ENCODE measurements at regions not wholly inside any gene's neighbourhood (a gene's known extent, or its start where the extent isn't known, plus 50 kb on each side); places are given as distances from the start of the nearest gene placed in this dataset.

DNA sequence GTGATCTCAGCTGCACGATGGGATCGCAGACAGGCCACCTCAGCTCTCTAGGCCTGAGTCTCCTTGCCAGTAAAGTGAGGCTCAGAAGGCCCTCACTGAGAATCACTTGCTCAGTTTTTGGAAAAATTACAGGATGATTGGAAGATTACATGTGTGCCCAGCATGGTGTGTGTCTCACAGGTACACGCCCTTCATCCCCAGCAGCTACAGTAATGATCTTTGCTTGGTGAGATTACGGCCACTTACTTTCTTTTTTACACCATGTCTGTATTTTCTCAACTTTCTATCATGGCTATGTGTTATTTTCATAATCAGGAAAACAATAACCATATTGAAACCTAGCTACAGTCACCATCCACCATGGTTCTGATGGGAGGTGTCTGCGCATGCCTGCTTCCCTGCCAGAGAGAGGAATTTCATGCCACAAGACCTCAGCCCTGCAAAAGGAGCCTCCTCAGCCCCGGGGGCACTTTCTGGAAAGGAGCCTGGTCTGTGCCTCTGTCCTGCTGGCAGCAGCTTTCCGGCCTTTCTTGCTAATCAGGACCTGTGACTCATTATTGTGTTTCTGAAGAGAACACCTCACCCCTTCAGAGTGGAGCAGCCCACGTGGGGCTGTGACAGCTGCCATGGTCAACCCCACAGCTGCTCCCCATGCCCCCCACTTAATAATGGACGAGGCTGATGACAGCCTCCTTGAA, 64.2 kb upstream of the OLFM1 start:
- peak; percentile 53 for DNase-seq (ENCODE audit: low read depth)
- H3K4me3 ChIP-seq (ENCODE audit: low read length): no peak overlapping the region
- TF ChIP-seq, protein P1, sequence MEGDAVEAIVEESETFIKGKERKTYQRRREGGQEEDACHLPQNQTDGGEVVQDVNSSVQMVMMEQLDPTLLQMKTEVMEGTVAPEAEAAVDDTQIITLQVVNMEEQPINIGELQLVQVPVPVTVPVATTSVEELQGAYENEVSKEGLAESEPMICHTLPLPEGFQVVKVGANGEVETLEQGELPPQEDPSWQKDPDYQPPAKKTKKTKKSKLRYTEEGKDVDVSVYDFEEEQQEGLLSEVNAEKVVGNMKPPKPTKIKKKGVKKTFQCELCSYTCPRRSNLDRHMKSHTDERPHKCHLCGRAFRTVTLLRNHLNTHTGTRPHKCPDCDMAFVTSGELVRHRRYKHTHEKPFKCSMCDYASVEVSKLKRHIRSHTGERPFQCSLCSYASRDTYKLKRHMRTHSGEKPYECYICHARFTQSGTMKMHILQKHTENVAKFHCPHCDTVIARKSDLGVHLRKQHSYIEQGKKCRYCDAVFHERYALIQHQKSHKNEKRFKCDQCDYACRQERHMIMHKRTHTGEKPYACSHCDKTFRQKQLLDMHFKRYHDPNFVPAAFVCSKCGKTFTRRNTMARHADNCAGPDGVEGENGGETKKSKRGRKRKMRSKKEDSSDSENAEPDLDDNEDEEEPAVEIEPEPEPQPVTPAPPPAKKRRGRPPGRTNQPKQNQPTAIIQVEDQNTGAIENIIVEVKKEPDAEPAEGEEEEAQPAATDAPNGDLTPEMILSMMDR (IDR thresholded peaks at IDR 0.05; ENCODE audit: insufficient read depth, low read depth, low read length, missing control alignments): no peak

DNA sequence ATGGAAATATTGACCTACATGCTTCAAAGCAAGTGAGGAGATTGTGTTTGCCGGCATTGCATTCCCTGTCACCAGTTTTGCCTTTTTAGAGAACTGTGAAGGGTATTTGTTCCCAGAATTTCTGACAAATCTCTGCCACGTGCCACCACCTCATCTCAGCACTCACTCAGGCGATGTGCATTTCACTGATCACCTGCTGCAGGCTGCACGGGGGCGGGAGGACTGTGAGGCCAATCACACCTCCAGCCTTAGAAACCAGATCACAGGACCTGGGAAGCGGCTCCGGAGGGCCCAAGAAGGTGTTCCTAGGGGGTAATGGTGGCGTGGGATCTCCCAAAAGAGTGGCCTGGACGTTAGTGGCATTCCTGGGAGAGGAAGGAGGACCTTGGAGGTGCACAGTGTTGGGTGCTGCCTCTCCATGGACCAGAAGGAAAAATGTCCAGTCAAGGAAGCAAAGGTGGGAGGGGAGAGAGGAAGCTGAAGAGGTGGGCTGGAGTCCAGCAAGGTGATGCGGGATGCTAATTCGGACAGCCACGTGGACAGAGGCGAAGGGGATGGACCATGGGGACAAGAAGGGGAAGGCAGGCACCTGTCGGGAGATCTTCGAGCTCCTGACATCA, 63.6 kb upstream of the OLFM1 start:
- no peak overlapping the region for H3K4me3 ChIP-seq (ENCODE audit: low read length)
- DNase-seq (ENCODE audit: low read depth): no peak
- TF ChIP-seq, protein P1 (IDR thresholded peaks at IDR 0.05; ENCODE audit: insufficient read depth, low read depth, low read length, missing control alignments): no peak

DNA sequence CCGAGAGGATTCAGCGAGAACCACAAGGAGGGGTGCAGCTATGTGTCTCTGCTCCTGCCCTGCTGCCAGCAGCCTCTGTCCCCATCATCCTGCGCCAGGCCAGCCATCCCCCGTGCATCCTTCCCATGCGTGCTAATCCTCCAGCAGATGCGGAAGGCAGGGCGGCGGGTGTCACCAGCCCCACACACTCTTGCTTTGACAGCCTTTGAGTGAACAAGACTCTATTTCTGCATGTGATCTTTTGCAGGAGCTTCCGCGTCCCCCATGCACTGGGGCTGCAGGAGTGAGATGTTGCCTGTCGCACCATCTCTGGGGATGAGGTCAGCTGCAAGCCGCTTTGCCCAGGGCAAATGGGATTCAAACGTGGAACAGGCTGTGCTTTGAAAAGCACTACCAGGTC, 58.0 kb upstream of the OLFM1 start:
- no peak for DNase-seq (ENCODE audit: low read depth)
- no peak overlapping the region for H3K4me3 ChIP-seq (ENCODE audit: low read length)
- TF ChIP-seq, protein P1 (IDR thresholded peaks at IDR 0.05; ENCODE audit: insufficient read depth, low read depth, low read length, missing control alignments): no peak

DNA sequence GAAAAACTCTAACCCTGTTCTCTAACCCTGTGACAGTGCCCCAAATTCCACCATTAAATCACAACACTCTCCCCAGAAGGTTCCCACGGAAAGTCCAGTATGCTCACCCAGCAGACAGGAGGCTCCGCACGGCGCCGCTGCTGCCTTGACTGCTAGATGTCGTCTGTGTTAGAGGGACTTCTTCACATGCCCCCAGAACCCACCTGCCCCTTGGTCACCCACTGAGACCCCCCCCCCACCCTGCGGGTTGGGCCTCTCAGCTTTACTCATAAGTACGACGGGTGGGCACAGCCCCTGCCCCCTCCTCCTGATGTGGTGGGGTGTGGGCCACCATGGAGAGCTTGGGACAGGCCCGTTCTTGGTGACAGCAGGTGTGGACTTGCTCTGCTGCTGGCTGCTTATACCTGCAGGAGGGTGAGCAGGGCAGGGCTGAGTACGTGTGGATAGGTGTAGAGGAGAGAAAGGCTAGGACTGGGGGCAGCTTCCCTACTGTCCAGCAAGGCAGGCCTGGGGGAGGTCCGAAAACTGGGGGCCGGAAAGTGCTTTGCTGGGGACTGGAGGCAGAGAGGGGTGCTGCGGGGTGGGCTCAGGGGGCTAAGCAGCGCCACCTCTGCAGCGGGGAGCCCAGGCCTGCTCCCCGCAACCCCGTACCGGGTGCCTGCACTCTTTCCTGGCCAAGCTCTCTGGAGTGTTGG, 57.5 kb upstream of the OLFM1 start:
- no peak for DNase-seq (ENCODE audit: low read depth)
- no peak overlapping the region for H3K4me3 ChIP-seq (ENCODE audit: low read length)
- TF ChIP-seq, protein P1 (IDR thresholded peaks at IDR 0.05; ENCODE audit: insufficient read depth, low read depth, low read length, missing control alignments): no peak

- DNase-seq (ENCODE audit: low read depth): no peak
- no peak overlapping the region for H3K4me3 ChIP-seq (ENCODE audit: low read length)
- TF ChIP-seq, protein P1 (IDR thresholded peaks at IDR 0.05; ENCODE audit: insufficient read depth, low read depth, low read length, missing control alignments): no peak
Observed at GRCh38 chr9:135030566-135031226, 56.8 kb upstream of the OLFM1 start.

DNA sequence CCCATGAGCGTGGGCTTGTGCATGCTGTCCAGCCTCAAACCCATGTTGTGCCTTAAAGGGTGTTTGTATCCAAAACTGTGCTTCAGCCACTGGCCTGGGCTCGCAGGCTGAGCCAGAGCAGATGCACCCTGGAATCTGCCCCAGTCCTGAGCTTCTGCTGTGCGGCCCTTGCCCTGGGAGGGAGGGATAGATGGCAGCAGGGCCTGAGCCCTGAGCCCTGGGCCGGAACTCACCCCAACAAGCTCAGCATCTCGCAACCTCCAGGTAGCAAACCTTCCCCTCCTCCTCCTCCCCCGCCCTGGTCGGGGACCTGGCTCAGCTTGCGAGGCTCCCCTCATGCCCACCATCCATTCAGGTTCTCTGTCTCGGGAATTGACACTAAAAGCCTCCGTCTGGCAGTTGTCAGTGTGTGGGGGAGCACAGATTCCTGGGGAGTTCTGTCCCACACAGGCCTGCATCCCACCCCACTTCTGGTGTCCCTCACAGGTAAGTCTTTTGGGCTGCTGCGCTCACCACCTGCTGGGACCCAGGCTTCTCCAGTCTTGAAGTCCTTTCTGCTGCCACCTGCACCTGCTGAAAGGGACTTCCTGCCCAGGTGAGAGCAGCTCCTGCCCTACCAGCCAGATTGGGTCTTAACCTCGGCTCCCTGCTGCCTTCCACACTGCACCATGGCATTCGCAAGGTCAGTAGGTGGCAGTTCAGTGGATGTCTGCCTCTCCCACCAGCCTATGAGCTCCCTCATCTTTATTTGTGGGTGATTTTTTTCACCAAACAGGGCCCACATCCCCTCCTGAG, 55.2 kb upstream of the OLFM1 start:
- no peak overlapping the region for H3K4me3 ChIP-seq (ENCODE audit: low read length)
- TF ChIP-seq, protein P1 (IDR thresholded peaks at IDR 0.05; ENCODE audit: insufficient read depth, low read depth, low read length, missing control alignments): no peak
- DNase-seq (ENCODE audit: low read depth): no peak
